Parathyroid adenoma (tissue), 2 donors: ENCODE measurements at regions not wholly inside any gene's neighbourhood (a gene's known extent, or its start where the extent isn't known, plus 50 kb on each side); places are given as distances from the start of the nearest gene placed in this dataset.

Source experiments
- H2AFZ ChIP-seq: fragments of 300-600 bp; sonication (generic); one replicate; pipeline ENCODE4 v1.7.0; 2017; ENCODE audit warnings: antibody characterized with exemption, mild to moderate bottlenecking
- H3K27ac ChIP-seq: fragments of 300-600 bp; sonication (generic); one replicate; pipeline ENCODE4 v1.7.0; 2017
- H3K27me3 ChIP-seq: fragments of 300-600 bp; sonication (generic); one replicate; pipeline ENCODE4 v1.7.0; 2017; ENCODE audit warnings: low read length; ENCODE audit not compliant: control insufficient read depth, insufficient read depth
- H3K36me3 ChIP-seq: fragments of 300-600 bp; sonication (generic); one replicate; pipeline ENCODE4 v1.7.0; 2017; ENCODE audit warnings: low read length; ENCODE audit not compliant: control insufficient read depth, insufficient read depth
- H3K4me1 ChIP-seq: fragments of 300-600 bp; sonication (generic); one replicate; pipeline ENCODE4 v1.7.0; 2017; ENCODE audit warnings: control low read depth
- H3K4me2 ChIP-seq: fragments of 300-600 bp; sonication (generic); one replicate; pipeline ENCODE4 v1.7.0; 2017; ENCODE audit warnings: low read length
- H3K4me3 ChIP-seq: fragments of 300-600 bp; sonication (generic); one replicate; pipeline ENCODE4 v1.7.0; 2017; ENCODE audit warnings: low read depth, low read length
- H3K79me2 ChIP-seq: fragments of 300-600 bp; sonication (generic); one replicate; pipeline ENCODE4 v1.7.0; 2017; ENCODE audit warnings: control low read depth
- H3K9ac ChIP-seq: fragments of 300-600 bp; sonication (generic); one replicate; pipeline ENCODE4 v1.7.0; 2017; ENCODE audit warnings: mild to moderate bottlenecking
- H3K9me3 ChIP-seq: fragments of 300-600 bp; sonication (generic); one replicate; pipeline ENCODE4 v1.7.0; 2017; ENCODE audit warnings: low read length; ENCODE audit not compliant: control insufficient read depth
- TF ChIP-seq, protein P1 (sequence below): fragments of 300-600 bp; sonication (generic); IDR thresholded peaks from one replicate; pipeline ENCODE4 v1.7.0; 2017; ENCODE audit warnings: antibody characterized with exemption, mild to moderate bottlenecking
- donor health status: primary hyperparathyroidism.

DNA sequence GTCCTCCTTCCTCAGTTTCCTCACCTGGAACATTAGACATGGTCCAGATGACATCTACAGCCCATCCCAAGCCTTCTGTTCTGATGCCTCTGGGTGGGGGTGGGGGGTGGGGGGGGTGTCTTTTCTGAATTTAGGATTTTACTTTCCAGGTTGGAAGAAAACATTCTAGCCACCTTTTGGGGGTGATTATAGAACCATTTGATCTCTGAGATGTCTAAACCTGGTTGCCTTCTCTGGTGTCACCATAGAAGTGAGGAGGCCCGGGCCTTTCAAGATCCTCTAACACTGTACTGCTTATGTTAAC lies 411.0 kb upstream of the ZMIZ1 start:
- H3K4me2 ChIP-seq, result no peak overlapping the region

DNA sequence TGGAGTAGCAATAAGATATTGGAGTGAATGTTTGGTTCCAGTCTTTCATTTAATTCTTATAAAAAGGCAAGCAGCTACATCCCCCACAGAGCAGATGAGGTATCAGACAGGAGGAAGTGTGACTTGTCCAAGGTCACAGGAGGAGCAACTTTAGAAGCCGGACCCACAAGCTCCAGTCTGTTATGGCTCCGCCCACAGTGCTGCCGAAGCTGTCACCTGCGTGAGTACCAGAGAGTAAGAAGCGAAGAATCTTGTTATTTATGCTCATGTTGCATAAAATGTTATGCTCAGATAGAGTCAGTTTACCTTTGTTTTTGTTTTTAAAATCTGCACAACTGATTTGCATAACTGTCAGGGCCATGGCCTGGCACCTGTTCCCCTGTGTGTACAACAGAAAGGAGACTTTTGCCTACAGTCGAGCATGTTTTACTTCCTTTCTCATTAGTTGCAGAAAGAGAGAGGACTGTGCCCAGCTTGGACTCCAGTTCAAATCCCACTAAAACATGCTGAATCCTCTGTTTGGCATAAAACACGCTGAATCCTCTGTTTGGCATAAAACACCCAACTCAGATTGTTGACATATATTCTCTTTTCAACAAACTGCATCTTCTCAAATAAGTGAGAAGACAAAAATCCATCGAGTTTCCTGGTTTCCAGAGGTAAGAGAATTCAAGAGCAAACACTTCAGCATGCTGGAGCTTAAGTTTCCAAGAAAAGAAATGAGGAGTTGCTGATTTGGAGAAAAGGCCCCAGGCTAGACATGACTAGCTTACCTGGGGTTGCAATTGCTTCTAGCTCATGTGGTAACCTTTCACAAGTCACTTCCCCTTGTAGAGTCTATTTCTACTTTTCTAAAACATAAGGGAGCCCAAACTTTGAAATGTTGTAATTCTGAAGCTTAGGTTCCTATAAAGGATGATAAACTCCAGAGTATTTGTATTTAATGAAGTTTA lies 409.8 kb upstream of the ZMIZ1 start:
- no peaks in the 10 kb centered on the region for H3K9me3 ChIP-seq
- TF ChIP-seq, protein P1, sequence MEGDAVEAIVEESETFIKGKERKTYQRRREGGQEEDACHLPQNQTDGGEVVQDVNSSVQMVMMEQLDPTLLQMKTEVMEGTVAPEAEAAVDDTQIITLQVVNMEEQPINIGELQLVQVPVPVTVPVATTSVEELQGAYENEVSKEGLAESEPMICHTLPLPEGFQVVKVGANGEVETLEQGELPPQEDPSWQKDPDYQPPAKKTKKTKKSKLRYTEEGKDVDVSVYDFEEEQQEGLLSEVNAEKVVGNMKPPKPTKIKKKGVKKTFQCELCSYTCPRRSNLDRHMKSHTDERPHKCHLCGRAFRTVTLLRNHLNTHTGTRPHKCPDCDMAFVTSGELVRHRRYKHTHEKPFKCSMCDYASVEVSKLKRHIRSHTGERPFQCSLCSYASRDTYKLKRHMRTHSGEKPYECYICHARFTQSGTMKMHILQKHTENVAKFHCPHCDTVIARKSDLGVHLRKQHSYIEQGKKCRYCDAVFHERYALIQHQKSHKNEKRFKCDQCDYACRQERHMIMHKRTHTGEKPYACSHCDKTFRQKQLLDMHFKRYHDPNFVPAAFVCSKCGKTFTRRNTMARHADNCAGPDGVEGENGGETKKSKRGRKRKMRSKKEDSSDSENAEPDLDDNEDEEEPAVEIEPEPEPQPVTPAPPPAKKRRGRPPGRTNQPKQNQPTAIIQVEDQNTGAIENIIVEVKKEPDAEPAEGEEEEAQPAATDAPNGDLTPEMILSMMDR, result no peak
- H3K36me3 ChIP-seq, result no peaks in the 10 kb centered on the region
- no peaks in the 10 kb centered on the region for H3K79me2 ChIP-seq
- peaks cover 10% of the 10 kb centered on the region for H3K4me1 ChIP-seq
- H3K27ac ChIP-seq, result no peak overlapping the region
- no peak overlapping the region for H3K4me3 ChIP-seq
- H2AFZ ChIP-seq, result no peak overlapping the region
- H3K4me2 ChIP-seq, result no peak overlapping the region
- H3K27me3 ChIP-seq, result no peaks in the 10 kb centered on the region
- no peak overlapping the region for H3K9ac ChIP-seq

More for the DNA sequence above, 411.0 kb upstream of the ZMIZ1 start:
- no peak overlapping the region for H3K27ac ChIP-seq
- no peaks in the 10 kb centered on the region for H3K79me2 ChIP-seq
- H3K27me3 ChIP-seq, result no peaks in the 10 kb centered on the region
- TF ChIP-seq, protein P1, result no peak
- H3K36me3 ChIP-seq, result no peaks in the 10 kb centered on the region
- no peak overlapping the region for H3K9ac ChIP-seq
- H3K4me1 ChIP-seq, result peaks cover 10% of the 10 kb centered on the region
- H2AFZ ChIP-seq, result no peak overlapping the region
- no peaks in the 10 kb centered on the region for H3K9me3 ChIP-seq
- H3K4me3 ChIP-seq, result no peak overlapping the region

DNA sequence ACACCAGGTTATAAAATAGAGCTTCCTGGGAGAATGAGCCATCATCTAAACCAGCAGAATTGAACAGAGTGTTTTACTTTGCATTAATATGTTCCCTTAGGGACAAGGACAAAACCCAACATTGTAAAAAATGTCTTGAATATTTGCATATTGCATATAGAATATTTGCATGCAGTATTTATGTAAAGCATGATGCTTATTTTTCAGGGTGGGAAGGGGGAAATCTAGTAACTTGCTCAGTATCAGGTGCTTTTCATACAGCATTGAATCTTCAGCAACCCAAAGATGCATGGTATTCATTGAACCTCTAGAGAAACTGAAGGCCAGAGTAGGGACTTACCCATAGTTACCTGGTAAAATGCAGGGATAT lies 409.2 kb upstream of the ZMIZ1 start:
- H3K9me3 ChIP-seq, result no peaks in the 10 kb centered on the region
- no peak overlapping the region for H3K4me2 ChIP-seq
- H3K36me3 ChIP-seq, result peaks cover 2% of the 10 kb centered on the region
- no peak overlapping the region for H3K9ac ChIP-seq
- H3K4me1 ChIP-seq, result peaks cover 10% of the 10 kb centered on the region
- TF ChIP-seq, protein P1, result no peak
- H3K79me2 ChIP-seq, result no peaks in the 10 kb centered on the region
- no peak overlapping the region for H3K4me3 ChIP-seq
- H2AFZ ChIP-seq, result no peak overlapping the region
- H3K27me3 ChIP-seq, result no peaks in the 10 kb centered on the region
- no peak overlapping the region for H3K27ac ChIP-seq

DNA sequence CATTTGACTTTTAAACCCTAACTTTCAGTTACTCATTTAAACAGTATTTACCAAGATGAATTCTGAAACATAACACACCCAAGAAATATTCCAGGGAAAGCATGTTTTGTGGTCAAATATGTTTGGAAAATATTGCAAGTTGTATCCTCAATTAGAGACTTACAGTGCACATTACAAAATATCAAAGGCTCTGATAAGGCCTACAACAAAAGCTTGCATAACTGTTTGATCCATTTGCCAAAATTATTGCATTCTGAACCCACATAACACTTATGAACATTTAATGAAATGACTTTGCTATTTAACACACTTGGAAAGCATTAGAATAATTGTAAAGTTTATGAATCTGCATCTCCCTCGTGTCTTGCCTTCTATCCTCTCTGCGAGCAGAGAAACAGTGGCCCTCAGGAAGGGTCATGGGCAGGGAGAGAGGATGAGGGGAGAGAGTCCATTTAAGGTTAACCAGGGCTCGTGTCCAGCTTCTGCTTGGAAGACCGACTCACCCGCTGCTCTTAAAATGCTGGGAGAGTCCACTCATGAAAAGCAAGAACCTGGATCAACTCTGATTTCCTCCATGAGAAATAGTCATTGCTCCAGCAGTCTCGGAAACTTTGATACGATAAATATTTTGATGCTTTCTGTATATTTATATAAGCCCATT lies 408.2 kb upstream of the ZMIZ1 start:
- no peak overlapping the region for H2AFZ ChIP-seq
- H3K9ac ChIP-seq, result no peak overlapping the region
- peaks cover 10% of the 10 kb centered on the region for H3K4me1 ChIP-seq
- no peak overlapping the region for H3K27ac ChIP-seq
- H3K9me3 ChIP-seq, result no peaks in the 10 kb centered on the region
- no peaks in the 10 kb centered on the region for H3K79me2 ChIP-seq
- no peaks in the 10 kb centered on the region for H3K27me3 ChIP-seq
- H3K36me3 ChIP-seq, result peaks cover 4% of the 10 kb centered on the region
- H3K4me3 ChIP-seq, result no peak overlapping the region
- H3K4me2 ChIP-seq, result no peak overlapping the region
- TF ChIP-seq, protein P1, result no peak
